ENCODE measurements at regions not wholly inside any gene's neighbourhood (a gene's known extent, or its start where the extent isn't known, plus 50 kb on each side); places are given as distances from the start of the nearest gene placed in this dataset.

GRCh38 chr1:71166178-71167173 is 85.6 kb upstream of the ZRANB2 start:
- Histone ChIP-seq H3K27ac (no peak overlapping the region), H3K27me3 (replicated peaks; ENCODE audit: insufficient read depth) (no peaks in the 10 kb centered on the region), H3K9me3 (no peaks in the 10 kb centered on the region), H3K36me3 (no peaks in the 10 kb centered on the region), H3K4me3 (no peak overlapping the region), H3K4me1 (replicated peaks) (no peaks in the 10 kb centered on the region)
- no peak for DNase-seq (ENCODE audit: low spot score)
- intact Hi-C loops (cut with DNase I): no loop called here
- TF ChIP-seq POLR2AphosphoS5 (IDR thresholded peaks at IDR 0.05) (no peak), POLR2A (IDR thresholded peaks at IDR 0.05) (no peak), CTCF (IDR thresholded peaks at IDR 0.05) (no peak)
- WGBS: 56% methylated on average over 4 of the region's 4 CpGs

GRCh38 chr1:71157715-71158114 is 76.9 kb upstream of the ZRANB2 start:
- WGBS: 50% methylated on average over 2 of the region's 2 CpGs
- no peaks in the 10 kb centered on the region for H3K27me3 ChIP-seq (replicated peaks; ENCODE audit: insufficient read depth)
- H3K4me1 ChIP-seq (replicated peaks): no peaks in the 10 kb centered on the region
- H3K27ac ChIP-seq: no peak overlapping the region
- no peak for DNase-seq (ENCODE audit: low spot score)
- intact Hi-C loops (cut with DNase I): no loop called here
- H3K9me3 ChIP-seq: no peaks in the 10 kb centered on the region
- no peak overlapping the region for H3K4me3 ChIP-seq
- no peak for TF ChIP-seq CTCF (IDR thresholded peaks at IDR 0.05)
- TF ChIP-seq POLR2A (IDR thresholded peaks at IDR 0.05): no peak
- TF ChIP-seq POLR2AphosphoS5 (IDR thresholded peaks at IDR 0.05): no peak
- H3K36me3 ChIP-seq: no peaks in the 10 kb centered on the region

GRCh38 chr1:71157151-71157550 is 76.3 kb upstream of the ZRANB2 start:
- WGBS: 64% methylated on average over 5 of the region's 5 CpGs
- intact Hi-C loops (cut with DNase I): no loop called here

GRCh38 chr1:71156590-71156989 is 75.8 kb upstream of the ZRANB2 start:
- no peak for TF ChIP-seq POLR2A (IDR thresholded peaks at IDR 0.05)
- no peak for TF ChIP-seq CTCF (IDR thresholded peaks at IDR 0.05)
- no peak for TF ChIP-seq POLR2AphosphoS5 (IDR thresholded peaks at IDR 0.05)
- 39% methylated on average over 2 of the region's 2 CpGs for WGBS
- Histone ChIP-seq H3K4me3 (no peak overlapping the region), H3K4me1 (replicated peaks) (no peaks in the 10 kb centered on the region), H3K36me3 (no peaks in the 10 kb centered on the region), H3K9me3 (no peaks in the 10 kb centered on the region), H3K27me3 (replicated peaks; ENCODE audit: insufficient read depth) (no peaks in the 10 kb centered on the region), H3K27ac (no peak overlapping the region)
- intact Hi-C loops (cut with DNase I): no loop called here
- no peak for DNase-seq (ENCODE audit: low spot score)

More at GRCh38 chr1:71157151-71157550, 76.3 kb upstream of the ZRANB2 start:
- Histone ChIP-seq H3K4me1 (replicated peaks) (no peaks in the 10 kb centered on the region), H3K9me3 (no peaks in the 10 kb centered on the region), H3K4me3 (no peak overlapping the region), H3K27me3 (replicated peaks; ENCODE audit: insufficient read depth) (no peaks in the 10 kb centered on the region), H3K36me3 (no peaks in the 10 kb centered on the region), H3K27ac (no peak overlapping the region)
- TF ChIP-seq POLR2AphosphoS5 (IDR thresholded peaks at IDR 0.05) (no peak), CTCF (IDR thresholded peaks at IDR 0.05) (no peak), POLR2A (IDR thresholded peaks at IDR 0.05) (no peak)
- DNase-seq (ENCODE audit: low spot score): no peak

- H3K9me3 ChIP-seq: no peaks in the 10 kb centered on the region
- no peak overlapping the region for H3K4me3 ChIP-seq
- no peak for DNase-seq (ENCODE audit: low spot score)
- no peak overlapping the region for H3K27ac ChIP-seq
- no peaks in the 10 kb centered on the region for H3K4me1 ChIP-seq (replicated peaks)
- intact Hi-C loops (cut with DNase I): no loop called here
- TF ChIP-seq POLR2AphosphoS5 (IDR thresholded peaks at IDR 0.05): no peak
- TF ChIP-seq CTCF (IDR thresholded peaks at IDR 0.05): no peak
- TF ChIP-seq POLR2A (IDR thresholded peaks at IDR 0.05): no peak
- H3K27me3 ChIP-seq (replicated peaks; ENCODE audit: insufficient read depth): no peaks in the 10 kb centered on the region
- no peaks in the 10 kb centered on the region for H3K36me3 ChIP-seq
- WGBS: 100% methylated on average over 3 of the region's 3 CpGs
Observed at GRCh38 chr1:71154429-71154828, 73.6 kb upstream of the ZRANB2 start.
